ENCODE measurements at regions not wholly inside any gene's neighbourhood (a gene's known extent, or its start where the extent isn't known, plus 50 kb on each side); places are given as distances from the start of the nearest gene placed in this dataset.

- Histone ChIP-seq H4K20me1 (ENCODE audit: control insufficient read depth, insufficient read depth) (no peaks in the 10 kb centered on the region), H3K27ac (ENCODE audit: control insufficient read depth, insufficient read depth) (no peak overlapping the region), H3K9ac (ENCODE audit: control insufficient read depth, insufficient read depth, low read length) (no peak overlapping the region), H3K36me3 (ENCODE audit: control insufficient read depth in 2 of 2, insufficient read depth in 2 of 2, low read length in 1 of 2) (no peaks in the 10 kb centered on the region), H3K9me3 (replicated peaks; ENCODE audit: control insufficient read depth, insufficient read depth, low read length) (no peaks in the 10 kb centered on the region), H3K4me3 (no peak overlapping the region), H2AFZ (ENCODE audit: control insufficient read depth, low read depth, low read length) (no peak overlapping the region), H3K4me2 (ENCODE audit: control insufficient read depth, insufficient read depth) (no peak overlapping the region), H3K79me2 (ENCODE audit: control insufficient read depth, insufficient read depth, low read length) (no peaks in the 10 kb centered on the region), H3K27me3 (replicated peaks in 1 of 2; ENCODE audit: control insufficient read depth in 2 of 2, insufficient read depth in 2 of 2, low read length in 1 of 2) (no peaks in the 10 kb centered on the region; a peak in 1 of 4 replicates), H3K4me1 (ENCODE audit: control insufficient read depth, insufficient read depth, low read length) (no peaks in the 10 kb centered on the region)
- no peak for DNase-seq (ENCODE audit: low read depth, low spot score)
- CTCF ChIA-PET, result no interaction called here
- FAIRE-seq, result no peak
- intact Hi-C loops (cut with micrococcal nuclease; ENCODE audit: unreplicated experiment) (no loop called here), in situ Hi-C loops (cut with MboI) (no loop called here)
- TF ChIP-seq CTCF (IDR thresholded peaks at IDR 0.05 in 2 of 3, conservative IDR thresholded peaks at IDR 0.05 in 1 of 3; ENCODE audit: control insufficient read depth in 2 of 3, extremely low read depth in 1 of 3, insufficient read depth in 1 of 3, low read depth in 3 of 3, low read length in 3 of 3), result no peak
- TF ChIP-seq IKZF2 (IDR thresholded peaks at IDR 0.05), result no peak
- no peak for TF ChIP-seq ZBED1 (IDR thresholded peaks at IDR 0.05; ENCODE audit: borderline replicate concordance)
- no peak for TF ChIP-seq HSF1 (IDR thresholded peaks at IDR 0.05; ENCODE audit: low read depth, low read length)
- TF ChIP-seq MTA2 (IDR thresholded peaks at IDR 0.05; ENCODE audit: low read depth), result no peak
- TF ChIP-seq HCFC1 (IDR thresholded peaks at IDR 0.05; ENCODE audit: low read length), result no peak
- TF ChIP-seq ZNF217 (IDR thresholded peaks at IDR 0.05), result no peak
- no peak for TF ChIP-seq ESRRA (IDR thresholded peaks at IDR 0.05; ENCODE audit: low read length)
- no peak for TF ChIP-seq MXI1 (IDR thresholded peaks at IDR 0.05; ENCODE audit: low read depth, low read length)
- no peak for TF ChIP-seq RCOR1 (conservative IDR thresholded peaks at IDR 0.05; ENCODE audit: low read depth, low read length)
- no peak for TF ChIP-seq TARDBP (IDR thresholded peaks at IDR 0.05; ENCODE audit: borderline replicate concordance)
- no peak for TF ChIP-seq POU2F2 (IDR thresholded peaks at IDR 0.05; ENCODE audit: borderline replicate concordance, low read depth, low read length)
- POLR2A ChIA-PET, result no interaction called here
- SMC1A ChIA-PET (ENCODE audit: uncharacterized antibody, unreplicated experiment), result interaction anchor here (1.1 to 1.8 kb wide), 2 partner anchors 18 to 22 kb away, joined by 3 to 6 read pairs; no protein-coding TSS in a partner anchor
- no TSS peak for BruUV-seq (replicated peaks)
- RAD21 ChIA-PET (ENCODE audit: unreplicated experiment), result no interaction called here
- WGBS (ENCODE audit: insufficient coverage, insufficient replicate concordance, low lambda C conversion rate, missing lambda C conversion rate), result 19% methylated on average over 2 of the region's 2 CpGs
- no peak for ATAC-seq
Measured at GRCh38 chr12:59044791-59045190, 124.5 kb upstream of the LRIG3 start.

Measured in GM12878 (cell line).